ENCODE measurements at regions not wholly inside any gene's neighbourhood (a gene's known extent, or its start where the extent isn't known, plus 50 kb on each side); places are given as distances from the start of the nearest gene placed in this dataset.
"Not testable (repeated sequence)": the region's sequence is repeated elsewhere in the genome, so short reads cannot be mapped to it uniquely, and the experiment has no call there.

DNA sequence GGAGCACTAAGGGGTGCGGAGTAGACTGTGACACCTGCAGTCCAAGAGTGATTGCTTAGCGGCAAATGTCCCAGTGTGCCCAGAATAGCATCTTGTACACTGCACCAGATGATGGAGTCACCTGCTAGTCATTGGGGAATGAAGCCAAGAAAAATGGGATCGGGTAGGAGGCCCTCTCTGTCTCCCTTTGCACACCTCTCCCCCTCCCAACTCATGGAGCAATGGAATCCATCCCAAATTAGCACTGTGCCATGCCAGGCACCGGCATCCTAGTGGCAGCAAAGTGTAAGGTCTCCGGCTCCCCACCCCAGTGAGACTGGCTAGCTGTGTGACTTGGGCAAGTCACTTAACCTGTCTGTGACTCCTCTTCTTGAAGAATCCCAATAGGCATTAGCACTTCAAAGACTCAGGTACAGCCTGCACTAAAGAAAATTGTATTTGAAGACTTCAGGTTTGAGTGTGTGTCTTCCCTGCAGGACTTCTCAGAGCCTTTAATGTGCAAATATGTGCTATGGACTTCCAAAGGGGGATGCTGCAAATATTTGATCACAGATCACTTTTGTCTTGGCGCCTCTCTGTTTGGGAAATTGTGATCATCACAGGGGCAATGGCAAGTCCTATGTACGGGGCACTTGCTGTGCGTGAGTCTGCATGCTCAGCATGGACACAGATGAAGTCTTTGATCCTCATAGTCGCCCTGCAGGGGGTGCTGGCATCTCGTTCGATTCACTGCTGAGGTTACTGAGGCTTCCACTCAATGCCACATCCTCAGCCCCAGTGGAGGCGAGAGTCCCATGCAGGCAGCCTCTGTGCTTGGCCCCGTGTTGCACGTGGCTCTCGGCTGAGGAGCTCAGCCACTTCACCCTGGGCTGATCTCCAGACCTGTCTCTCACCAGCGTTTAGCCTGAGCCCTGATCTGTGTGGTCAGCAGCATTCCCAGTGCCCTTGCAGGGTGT is 272.9 kb upstream of the C1orf174 start:
- DNase-seq (ENCODE audit: low spot score), result no peak

DNA sequence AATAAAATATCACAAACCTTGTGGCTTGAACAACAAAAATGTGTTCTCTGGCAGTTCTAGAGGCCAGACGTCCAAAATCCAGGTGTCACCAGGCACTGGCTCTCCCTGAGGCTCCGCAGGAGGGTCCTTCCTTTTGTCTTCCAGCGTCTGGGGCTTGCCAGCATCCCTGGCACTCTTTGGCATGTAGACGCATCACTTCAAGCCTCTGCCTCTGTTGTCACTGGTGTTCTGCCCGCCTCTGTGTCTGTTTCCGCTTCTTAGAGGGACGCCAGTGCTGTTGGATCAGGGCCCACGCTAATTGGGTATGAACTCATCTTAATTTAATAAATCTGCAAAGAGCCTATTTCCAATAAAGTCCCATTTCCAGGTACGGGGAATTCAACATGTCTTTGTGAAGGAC is 273.7 kb upstream of the C1orf174 start:
- no peak for DNase-seq (ENCODE audit: low spot score)

DNA sequence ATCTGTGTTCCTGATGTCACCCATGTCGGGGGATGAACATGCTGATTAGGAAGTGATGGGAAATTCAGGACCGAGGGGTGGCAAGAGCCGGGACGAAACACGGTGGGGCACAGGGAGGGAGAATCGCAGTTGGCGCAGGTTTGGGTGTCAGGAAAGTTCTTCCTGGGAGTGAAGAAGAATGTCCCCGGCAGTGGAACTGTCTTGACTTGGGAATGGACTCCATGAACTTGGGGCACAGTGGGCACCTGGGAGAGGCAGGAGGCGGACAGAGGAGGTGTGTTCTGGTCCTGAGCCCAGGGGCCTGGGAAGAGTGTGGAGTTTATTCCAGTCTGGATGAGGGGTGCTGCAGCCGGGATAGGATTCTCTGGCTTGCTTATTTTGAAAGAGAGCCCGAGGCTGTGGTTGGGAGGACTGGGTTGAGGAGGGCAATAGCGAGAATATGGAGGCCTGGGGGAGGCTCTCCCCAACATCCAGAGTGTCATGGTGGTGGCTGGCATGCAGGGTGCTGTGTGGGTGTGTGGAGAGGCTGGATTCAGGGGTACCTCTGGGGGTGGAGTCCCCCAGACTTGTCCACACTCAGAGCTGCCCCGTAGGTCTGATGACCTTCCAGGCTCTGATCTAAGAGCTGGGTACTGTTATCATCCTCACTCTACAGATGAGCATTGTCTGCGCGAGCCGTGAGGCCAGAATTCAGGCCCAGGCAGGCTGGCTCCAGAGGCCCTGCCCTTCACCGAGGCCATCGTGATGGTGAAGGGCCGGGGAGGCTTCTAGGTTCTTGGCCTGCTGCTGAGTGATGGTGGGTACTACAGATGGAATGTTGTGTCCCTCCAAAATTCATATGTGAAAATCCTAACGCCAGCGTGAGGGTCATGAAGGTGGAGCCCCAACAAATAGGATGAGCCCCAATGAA is 274.5 kb upstream of the C1orf174 start:
- no peak for DNase-seq (ENCODE audit: low spot score)

DNA sequence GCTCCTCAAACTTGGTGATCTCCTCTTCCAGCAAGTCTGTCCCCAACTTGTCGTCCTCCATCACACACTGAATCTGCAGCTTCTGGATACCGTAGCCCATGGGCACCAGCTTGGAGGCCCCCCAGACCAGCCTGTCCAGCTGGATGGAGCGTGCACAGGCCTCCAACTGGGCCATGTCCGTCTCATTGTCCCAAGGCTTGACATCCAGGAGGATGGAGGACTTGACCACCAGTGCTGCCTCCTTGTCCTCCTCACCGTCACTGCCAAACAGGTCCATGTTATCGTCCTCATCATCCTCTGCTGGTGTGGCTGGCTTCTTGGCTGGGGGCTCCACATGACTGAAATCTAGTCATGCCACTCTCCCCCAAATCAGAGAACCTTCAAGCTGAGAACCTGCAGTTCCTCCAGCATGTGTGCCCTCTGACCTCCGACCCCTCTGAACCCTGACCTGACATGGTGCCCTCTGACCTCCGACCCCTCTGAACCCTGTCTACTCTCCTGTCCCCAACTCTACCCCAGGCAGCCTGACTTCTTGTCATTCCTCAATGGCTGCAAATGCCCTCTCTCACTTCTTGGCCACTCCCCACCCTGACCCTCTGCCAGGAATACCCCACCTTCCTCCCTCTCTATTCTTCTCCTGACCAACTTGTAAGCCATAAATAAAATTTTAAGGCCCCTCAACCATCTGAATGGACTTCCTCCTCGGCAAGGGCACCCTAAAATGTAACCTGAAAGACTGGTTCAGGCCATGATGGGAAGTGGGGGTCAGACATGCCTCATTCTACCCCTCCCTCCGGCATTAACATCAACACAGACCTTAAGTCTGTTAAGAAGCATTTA is 275.7 kb upstream of the C1orf174 start:
- DNase-seq (ENCODE audit: low spot score), result no peak

DNA sequence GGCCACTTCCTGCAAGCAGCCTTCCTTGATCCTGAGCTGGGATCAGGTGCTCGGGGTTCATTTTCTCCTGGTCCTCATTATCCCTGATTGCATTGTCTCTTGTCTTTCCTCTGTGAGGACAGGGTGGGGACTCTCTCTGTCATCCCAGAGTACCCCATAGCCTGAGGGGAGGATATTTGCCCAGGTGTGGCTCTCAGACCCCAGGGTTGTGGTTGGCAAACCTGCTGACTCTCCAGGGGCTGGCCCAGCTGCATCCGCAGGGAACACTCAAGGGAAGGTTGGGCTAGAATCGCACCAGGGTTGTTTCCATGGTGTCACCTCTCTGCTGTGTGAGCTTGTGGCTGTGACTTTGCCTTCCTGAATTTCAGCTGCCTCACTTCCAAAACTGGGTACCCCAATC is 276.8 kb upstream of the C1orf174 start:
- no peak for DNase-seq (ENCODE audit: low spot score)

DNA sequence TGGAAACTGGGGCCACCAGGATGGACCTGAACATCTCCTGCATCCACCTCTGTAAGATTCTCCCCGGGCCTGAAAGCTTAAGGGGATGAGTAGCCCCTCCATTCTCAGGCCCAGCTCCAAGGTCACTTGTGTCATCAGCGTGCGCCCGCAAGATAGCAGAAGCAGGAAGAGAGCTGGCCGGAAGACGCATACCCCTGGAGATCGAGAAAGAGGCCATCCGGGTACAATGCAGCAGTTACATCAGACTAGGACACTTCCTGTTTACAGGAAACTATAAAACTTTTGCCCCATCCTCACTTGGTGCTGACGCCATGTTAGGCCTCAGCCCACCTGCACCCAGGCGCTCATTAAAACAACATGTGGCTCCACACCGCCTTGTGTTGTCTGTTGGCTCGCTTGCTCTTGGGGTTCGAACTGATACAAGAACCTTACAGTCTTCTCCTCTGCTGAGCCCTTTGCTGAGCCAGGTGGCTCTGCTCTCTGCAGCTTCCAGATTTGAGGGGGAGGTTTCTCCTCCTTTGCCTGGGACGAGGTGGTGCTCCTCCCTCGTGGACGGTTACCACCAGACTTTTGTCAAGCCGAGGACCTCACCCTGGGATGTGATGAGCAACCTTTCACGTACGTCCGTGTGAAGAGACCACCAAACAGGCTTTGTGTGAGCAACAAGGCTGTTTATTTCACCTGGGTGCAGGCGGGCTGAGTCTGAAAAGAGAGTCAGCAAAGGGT is 277.5 kb upstream of the C1orf174 start:
- DNase-seq (ENCODE audit: low spot score), result no peak

DNA sequence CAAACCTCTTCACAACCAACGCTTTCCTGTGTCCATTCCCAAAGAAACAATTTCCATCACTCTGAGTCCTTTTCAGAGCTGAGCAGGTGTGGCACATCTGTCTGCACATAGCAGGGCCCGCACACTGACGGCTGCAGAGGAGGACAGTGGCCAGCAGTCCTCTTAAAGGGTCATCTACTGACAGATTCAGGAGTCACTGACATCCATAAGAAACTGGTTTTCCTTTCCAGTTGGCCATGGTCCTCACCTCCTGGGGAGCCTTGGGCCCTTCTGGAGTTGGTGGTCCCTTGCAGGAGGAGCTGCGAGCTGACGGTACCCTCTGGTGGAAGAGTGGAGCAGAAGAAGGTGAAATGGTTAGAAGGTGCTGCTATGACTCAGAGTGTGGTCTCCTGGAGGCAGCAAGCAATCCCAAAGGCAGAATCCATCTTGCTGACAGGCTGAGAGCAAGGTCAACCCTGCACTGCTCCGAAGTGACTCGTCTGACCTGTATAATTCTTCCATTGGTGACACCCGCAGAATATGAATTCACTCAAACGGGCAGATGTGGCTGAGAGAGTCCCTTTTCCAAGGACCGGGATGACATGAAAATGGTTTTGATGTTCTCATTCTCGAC is 278.5 kb upstream of the C1orf174 start:
- no peak for DNase-seq (ENCODE audit: low spot score)

DNA sequence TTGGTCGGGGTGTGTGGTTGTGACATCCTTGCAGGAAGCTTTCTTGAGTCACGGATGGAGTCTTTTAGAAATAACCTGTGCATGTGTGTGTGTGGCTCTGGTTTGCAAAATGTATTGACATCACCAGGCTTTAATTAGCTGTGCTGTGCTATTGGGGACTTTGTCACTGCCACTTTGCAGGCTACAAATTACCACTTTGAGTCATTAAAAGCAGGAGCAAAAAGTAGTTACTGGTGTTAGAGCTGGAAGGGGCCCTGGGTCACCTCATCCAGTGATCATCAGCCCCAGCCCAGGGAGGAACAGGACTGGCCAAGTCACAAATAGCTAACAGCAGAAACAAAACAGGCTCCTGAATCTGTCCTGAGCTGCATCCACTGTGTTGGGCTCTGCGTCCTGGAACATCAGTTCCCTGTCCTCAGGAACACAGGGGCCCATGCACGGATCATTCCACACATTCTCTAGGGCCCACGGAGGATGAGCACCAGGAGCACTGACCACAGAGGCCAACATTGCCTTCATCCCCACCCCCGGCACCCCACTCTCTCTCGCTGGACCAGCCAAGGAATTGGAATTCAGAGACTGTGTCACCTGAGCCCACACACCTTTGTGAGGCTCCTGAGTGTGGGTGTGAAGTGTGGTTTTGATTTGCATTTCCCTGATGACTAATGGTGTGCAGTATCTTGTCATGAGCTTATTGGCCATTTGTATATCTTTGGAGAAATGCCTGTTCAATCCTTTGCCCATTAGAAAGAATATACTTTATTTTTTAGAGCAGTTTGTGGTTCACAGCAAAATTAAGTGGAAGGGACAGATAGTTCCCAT is 280.1 kb upstream of the C1orf174 start:
- no peak for DNase-seq (ENCODE audit: low spot score)

DNA sequence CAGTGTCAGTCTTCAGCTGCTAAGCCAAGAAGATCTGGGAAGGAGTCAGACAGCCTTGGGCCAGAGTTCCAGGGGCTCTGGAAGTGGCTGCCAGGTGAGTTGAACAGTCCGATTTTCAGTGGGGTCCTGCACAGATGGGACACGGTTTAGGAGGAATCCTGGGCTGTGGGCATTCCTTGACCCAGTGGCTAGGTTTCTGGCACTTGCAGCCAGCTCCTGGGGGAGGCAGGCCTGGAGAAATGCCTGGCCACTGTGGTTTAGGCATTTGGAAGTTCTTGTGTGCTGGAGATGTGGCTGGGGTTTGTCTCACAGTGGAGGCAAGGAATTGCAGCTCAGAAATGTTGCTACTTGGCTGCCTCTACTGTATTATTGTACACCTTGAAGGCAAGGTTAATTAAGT is 286.4 kb upstream of the C1orf174 start:
- not testable (repeated sequence) for DNase-seq (ENCODE audit: low spot score)

DNA sequence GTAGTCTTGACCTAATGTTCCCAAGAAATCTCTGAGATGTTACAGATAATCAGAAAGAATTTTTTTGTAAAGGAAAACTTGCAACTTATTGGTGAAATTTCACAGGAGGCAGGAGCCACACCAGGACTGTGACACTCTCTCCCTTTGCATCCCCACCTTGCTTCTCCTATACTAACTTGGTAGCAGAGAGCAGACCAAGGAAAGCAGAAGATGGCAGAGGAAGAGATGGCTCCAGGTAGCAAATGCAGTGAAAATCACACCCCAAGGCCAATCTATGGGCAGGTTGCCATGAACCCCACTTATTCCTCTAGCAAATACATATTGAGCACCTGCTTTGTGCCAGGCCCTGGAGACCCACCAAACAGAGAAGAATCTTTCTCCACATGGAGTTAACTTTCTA is 303.4 kb upstream of the C1orf174 start:
- no peak for DNase-seq (ENCODE audit: low spot score)

DNA sequence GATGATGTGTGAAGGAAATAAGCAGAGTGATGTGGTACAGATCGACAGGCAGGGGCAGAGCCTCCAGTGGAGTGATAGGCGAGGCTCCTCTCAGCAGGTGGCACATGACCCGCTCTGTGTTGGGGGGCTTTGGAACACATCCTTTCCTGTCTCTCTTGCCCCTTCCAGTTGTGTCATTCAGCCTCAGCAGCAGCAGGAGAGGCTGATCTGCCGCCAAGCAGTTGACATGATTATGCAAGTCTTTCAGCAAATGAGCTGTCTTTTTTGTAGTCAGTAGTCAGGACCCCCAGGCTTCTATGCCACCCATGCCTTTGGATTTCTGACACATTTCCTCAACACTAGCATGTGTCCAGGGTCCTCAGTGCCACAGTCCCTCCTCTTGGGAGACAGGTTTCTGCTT is 307.1 kb upstream of the C1orf174 start:
- no peak for DNase-seq (ENCODE audit: low spot score)

DNA sequence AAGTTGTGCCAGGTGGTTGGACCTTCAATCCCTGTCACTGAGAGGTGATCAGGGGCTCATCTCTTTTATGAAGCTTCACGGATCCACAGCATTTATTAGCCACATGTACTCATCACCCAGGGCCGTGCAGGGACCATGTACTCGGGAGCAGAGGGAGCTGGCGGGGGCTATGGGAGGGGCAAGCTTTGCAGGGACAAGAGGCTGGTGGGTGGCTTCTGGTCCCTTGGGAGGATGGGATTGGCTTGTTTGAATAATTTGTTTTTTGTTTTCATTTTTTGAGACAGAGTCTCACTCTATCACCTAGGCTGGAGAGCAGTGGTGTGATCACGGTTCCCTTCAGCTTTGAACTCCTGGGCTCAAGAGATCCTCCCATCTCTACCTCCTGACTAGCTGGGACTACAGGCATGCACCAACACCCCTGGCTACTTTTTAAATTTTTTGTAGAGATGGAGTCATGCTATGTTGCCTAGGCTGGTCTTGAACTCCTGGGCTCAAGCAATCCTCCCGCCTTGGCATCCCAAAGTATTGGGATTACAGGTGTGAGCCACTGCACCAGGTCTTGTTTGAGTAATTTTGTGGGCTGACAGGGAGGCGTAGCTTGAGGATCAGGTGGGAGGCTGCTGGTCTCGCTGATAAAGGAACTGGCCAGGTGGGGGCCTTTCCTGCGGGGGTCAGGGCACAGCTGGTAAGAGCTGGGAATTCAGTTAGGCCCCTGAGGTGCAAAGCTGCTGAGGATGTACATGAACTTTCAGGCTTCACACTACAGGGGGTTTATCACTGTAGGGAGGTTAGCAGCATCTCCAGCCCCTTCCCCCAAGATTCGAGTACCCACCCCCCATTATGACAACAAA is 308.0 kb upstream of the C1orf174 start:
- DNase-seq (ENCODE audit: low spot score), result no peak

DNA sequence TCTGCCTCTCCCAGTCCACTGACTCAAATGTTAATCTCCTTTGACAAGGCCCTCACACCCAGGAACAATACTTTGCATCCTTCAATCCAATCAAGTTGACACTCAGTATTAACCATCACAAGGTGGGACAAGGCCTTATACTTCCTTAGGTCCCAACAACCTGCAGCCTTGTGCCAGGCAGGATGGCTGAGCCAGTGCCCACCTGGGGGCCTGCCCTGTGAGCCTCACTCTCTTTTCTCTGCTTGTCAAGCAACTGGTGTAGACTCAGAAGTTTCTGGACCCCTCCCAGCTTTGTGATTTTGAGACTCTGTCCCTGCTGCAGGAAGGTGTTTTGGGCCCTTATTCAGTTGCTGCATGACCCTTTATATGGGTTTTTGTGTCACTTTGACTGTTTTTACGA is 310.0 kb upstream of the C1orf174 start:
- no peak for DNase-seq (ENCODE audit: low spot score)

DNA sequence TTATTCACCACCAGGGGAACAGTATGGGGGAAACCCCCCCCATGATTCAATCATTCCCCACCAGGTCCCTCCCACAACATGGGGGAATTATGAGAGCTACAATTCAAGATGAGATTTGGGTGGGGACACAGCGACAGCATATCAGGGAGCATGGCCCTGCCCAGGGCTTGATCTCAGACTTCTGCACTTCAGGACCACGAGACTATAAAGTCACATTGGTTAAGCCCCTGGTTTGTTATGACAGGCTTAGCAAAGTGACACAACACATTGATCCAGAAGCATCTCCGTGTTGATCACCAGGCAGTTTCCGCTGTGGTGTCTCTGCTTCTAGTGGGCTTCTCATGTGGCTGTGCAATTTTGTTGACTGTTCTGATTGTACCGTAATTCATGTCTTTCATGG is 312.7 kb upstream of the C1orf174 start:
- no peak for DNase-seq (ENCODE audit: low spot score)

DNA sequence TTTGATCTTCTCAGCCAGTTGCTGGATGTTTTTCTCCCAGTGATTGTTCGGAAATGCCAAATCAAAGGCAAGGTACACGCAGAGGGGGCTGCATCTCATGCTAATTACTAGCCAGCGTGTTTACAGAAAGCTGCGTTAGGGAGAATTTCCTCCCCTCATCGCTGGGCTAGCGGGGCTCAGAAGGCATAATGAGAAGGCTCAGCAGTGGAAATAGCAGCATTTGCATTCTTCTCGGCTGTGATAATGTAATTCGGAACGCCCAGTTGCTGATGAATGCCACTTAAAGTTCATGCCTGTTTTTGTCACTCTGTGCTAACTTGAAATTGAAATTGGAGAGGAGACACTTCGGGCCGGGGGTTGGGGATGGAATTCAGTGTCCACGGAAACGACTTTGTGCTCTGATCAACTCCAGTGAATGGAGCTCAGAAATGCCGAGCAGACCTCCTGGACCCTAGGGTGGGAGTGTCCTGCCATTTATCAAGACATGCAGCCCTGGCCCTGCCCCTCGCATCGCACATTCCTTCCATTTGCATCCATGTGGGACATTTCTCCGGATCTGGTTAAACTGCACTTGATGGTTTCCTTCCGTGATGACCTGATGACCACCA is 313.4 kb upstream of the C1orf174 start:
- no peak for DNase-seq (ENCODE audit: low spot score)

DNA sequence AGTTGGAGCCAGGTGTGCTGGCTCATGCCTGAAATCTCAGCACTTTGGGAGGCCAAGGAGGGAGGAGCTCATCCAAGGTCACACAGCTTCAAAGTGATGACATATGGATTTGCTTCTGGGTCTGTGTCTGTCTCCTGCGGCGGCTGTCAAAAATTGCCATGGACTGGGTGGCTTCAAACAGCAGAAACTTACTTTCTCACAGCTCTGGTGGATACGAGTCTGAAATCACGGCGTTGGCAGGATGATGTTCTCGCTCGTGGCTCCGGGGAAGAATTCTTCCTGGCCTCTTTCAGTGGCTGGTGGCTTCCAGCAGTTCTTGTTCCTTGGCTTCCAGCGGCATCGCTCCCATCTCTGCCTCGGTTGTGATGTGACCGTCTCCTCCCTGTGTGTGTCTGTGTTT is 314.8 kb upstream of the C1orf174 start:
- no peak for DNase-seq (ENCODE audit: low spot score)

DNA sequence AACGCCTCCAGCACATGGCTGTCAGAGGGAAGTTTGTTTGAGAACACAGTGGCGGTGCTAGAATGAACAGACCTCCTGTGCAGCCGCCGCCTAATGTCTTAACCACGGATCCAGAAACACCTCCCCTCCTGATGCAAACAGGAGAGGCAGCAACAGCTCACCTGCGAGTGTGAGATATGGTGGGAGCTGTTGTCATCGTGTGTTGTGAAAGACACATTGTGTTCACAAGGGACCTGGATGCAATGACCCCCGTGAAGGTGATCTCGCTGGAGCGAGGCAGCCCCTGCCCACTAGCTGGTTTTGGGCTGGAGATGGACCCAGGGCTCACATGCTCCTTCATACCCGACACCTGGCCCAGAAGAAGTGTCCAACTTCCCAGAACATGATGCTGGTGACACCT is 315.3 kb upstream of the C1orf174 start:
- no peak for DNase-seq (ENCODE audit: low spot score)

DNA sequence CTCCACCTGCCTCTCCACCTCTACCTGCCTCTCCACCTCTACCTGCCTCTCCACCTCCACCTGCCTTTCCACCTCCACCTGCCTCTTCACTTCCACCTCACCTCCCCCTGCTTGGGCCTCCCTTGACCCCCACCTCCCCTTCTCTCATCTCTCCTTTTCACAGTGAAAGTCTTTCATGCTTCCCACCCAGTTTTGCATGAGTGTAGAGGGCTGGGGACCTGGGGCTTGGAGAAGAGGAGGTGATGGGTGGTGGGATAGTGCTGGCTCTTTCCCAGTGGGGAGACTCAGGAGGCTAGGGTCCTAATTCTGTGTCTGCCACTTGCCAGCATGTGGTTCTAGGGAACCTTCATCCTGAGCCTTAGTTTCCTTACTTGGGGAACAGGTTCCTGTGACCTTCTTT is 316.2 kb upstream of the C1orf174 start:
- DNase-seq (ENCODE audit: low spot score), result no peak

DNA sequence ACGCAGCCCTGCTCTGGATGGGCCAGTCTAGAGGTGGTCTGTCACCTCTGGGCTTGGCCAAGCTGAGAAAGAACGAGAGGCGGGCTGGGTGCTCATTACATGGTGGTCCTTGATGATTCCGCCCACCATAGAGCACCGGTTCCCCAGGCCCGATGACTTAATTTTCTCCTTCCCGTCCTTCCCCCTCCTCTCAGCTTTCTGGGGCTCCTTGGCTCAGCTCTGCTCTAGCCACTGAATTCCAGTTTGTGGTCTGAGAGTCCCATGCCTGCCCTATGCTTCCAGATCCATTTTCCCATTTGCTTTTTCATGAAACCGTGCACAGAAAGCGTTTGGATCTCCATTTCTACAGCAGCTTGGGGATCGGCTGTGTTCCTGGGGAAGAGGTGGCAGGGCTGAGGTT is 318.5 kb upstream of the C1orf174 start:
- DNase-seq (ENCODE audit: low spot score), result no peak

Data from CD4-positive, alpha-beta T cell treated with Interleukin-15 for 4 hours (primary cell).